GM19438 (cell line): ENCODE measurements at regions not wholly inside any gene's neighbourhood (a gene's known extent, or its start where the extent isn't known, plus 50 kb on each side); places are given as distances from the start of the nearest gene placed in this dataset.
"Not testable (repeated sequence)": the region's sequence is repeated elsewhere in the genome, so short reads cannot be mapped to it uniquely, and the experiment has no call there.

ENCODE experiments used
- ATAC-seq: cut with Tn5 transposase; IDR thresholded peaks from one replicate; pipeline ENCODE4 v1.9.1; 2021; ENCODE audit warnings: low read depth; ENCODE audit not compliant: unreplicated experiment

- ATAC-seq = no peak
Observed at GRCh38 chr3:67145738-67146137, 147.6 kb downstream of the KBTBD8 start.

GRCh38 chr3:67154429-67154828, 156.3 kb downstream of the KBTBD8 start:
- ATAC-seq = no peak

GRCh38 chr3:67167481-67167880, 169.4 kb downstream of the KBTBD8 start:
- ATAC-seq = no peak

DNA sequence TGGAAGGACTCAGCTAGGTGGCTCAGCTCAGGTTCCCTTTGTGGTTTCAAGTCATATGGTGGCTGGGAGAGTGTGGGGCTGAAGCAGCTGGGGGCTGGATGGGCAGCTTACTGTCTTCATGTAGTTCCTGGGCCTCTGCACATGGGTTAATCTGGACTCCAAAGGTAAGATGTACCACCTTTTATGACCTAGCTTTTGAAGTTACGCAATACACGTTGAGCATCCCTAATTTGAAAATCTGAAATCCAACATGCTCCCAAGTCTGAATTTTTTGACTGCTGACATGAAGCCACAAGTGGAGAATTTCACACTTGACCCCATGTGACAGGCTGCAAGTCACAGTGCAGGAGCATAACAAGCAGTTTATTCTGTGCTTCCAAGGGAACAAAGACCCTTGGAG, 173.7 kb downstream of the KBTBD8 start:
- no peak for ATAC-seq

- not testable (repeated sequence) for ATAC-seq
Observed at GRCh38 chr3:67173130-67173529, 175.0 kb downstream of the KBTBD8 start.

DNA sequence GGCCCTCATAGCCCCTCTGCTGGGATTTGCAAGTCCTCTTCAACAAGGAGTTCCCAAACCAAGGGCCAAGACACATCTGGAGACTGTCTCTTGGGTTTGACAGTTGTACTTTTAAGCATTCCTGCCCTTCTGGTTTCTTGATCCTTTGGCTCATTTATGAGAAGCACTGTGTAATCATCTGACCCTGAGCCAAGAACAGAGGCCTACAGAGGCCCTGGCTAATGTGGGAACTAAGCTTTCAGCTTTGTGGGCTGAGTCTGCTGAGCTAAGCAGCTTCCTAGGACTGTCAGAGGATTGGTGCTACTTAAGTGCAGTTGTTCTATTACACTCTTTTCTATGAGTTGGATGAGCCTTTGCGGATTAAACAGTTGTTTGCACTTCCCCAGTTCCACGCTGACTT, 178.3 kb downstream of the KBTBD8 start:
- ATAC-seq = no peak

- no peak for ATAC-seq
Observed at GRCh38 chr3:67192466-67192865, 194.4 kb downstream of the KBTBD8 start.

DNA sequence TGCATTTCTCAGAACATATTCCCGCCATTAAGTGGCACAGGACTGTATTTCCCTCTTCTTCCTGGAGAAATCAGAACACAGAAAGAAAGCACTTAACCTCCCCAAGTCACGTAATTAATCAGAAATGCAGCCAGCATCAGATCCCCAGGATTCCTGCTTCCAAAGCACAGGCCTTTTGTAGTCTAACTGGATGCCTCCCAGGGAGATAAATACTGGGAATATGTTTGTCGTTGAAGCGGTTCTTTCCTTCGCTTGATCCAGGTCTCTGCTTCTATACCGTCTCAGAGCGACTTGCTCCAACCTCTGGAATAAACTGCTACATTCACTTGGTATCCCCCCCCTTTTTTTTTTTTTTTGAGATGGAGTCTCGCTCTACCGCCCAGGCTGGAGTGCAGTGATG, 198.6 kb downstream of the KBTBD8 start:
- no peak for ATAC-seq

GRCh38 chr3:67198374-67198773, 200.3 kb downstream of the KBTBD8 start:
- ATAC-seq = no peak

GRCh38 chr3:67200618-67201017, 202.5 kb downstream of the KBTBD8 start:
- no peak for ATAC-seq

DNA sequence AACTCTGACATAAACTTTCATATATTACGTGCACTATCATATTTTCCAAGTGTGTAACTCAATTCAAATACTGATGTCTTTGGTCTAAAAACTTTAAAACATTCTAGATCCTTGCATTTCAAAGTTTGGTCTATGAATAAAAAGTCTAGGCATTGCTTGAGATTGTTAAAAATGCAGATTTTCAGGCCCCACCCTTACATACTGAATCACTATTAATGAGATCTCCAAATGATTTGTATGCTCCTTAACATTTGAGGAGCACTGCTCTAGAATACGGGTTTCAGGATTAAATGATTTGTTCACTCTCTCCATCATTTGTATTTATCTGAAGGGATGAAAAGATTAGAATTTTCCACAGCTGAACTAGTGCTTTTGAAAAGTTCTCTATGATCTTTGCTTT, 202.9 kb downstream of the KBTBD8 start:
- no peak for ATAC-seq

DNA sequence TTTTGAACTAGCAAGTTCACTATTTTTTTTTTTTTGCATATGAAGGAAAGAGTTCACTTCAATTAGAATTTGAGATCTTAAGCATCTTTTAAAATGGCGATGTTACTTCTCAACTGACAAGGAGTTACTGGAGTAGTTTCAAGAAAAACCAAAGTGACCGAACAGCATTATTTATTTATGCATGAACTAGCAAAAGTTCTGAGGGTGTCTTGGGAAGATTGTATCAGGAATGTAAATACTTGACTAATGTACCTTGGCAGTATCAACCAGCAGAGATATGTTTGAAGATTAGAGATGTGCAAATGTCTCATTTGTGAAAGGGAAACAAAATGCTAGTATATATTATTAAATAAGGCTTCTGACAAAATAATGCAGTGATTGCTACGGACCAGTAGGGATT, 203.9 kb downstream of the KBTBD8 start:
- no peak for ATAC-seq

GRCh38 chr3:67204951-67205350, 206.8 kb downstream of the KBTBD8 start:
- ATAC-seq = no peak

DNA sequence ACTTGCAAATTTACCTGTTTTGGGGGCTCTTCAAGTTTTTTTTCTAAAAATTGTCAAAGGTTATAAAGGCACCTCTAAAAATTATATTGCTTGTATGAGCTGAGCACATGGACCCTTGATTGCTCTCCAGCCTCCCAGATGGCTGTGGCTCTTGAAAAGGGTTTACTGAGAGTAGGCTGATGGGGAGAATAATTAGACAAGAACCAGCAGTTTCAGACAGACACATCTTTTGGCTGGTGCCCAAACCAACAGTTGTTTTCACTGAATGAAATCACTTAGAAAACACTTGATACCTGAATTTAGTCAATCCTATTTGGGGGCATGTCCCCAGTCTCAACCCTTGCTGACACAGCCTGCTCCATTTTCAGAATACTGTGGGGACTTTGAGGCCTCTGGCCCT, 217.6 kb downstream of the KBTBD8 start:
- ATAC-seq = no peak

DNA sequence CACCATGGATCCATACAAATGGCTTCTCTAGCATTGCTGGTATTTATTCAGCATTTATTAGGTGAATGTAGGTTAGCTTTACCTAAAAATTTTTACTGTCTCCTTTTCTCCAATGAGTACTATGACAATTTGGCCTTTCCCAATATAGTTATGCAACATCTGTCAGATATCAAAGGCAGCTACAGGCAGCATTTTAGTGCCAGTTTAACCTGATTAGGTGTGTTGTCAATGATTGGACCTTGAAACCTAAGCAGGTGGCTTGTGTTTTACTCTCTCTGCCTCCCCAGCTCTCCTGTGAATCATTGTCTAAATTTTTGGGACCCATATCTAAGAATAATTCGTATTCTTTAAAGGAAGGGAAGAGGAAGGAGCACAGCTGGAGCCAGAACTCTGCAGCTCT, 228.9 kb downstream of the KBTBD8 start:
- ATAC-seq = no peak

- ATAC-seq = no peak
Observed at GRCh38 chr3:67228136-67228535, 230.0 kb downstream of the KBTBD8 start.

- no peak for ATAC-seq
Observed at GRCh38 chr3:67232642-67233041, 234.5 kb downstream of the KBTBD8 start.

GRCh38 chr3:67239353-67239752, 241.2 kb downstream of the KBTBD8 start:
- ATAC-seq = no peak

DNA sequence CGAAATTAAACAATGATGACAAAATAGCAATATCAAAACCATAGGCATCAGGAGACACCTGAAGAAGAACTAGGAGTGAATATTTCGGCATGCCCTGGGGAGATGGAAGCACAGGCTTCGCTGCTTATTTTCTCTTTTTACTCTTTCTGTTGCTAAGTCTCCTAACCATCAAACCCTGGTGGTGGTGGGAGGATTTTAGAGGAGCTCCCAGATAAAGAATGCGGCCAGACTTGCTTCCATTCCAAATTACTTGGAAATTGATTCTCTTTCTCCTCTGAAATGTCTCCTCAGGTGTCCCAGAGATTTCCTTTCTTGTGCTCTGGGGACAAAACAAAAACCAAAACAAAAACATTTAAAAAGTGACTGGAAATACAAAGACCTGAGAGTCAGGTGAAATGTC, 243.0 kb downstream of the KBTBD8 start:
- no peak for ATAC-seq

GRCh38 chr3:67244130-67244529, 246.0 kb downstream of the KBTBD8 start:
- ATAC-seq = no peak

GRCh38 chr3:67245545-67245944, 247.4 kb downstream of the KBTBD8 start:
- ATAC-seq = no peak

DNA sequence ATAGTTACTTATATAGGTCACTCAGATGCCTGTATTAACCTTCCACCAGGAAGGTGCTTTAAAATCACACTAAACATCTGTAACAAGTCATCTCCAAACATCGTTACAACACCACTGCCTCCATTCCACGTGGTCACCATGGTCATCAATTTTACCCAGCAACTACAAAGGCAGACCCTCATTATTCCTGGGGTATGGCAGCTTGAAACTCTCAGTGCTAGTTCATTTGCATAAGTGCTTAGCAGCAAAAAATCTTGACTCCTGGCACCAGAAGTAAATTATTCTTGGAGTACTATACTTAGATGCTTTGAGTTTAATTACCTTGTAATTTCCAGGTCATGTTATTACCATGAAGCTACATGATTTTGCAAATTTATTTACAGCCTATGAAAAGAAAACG, 250.6 kb downstream of the KBTBD8 start:
- ATAC-seq = no peak

DNA sequence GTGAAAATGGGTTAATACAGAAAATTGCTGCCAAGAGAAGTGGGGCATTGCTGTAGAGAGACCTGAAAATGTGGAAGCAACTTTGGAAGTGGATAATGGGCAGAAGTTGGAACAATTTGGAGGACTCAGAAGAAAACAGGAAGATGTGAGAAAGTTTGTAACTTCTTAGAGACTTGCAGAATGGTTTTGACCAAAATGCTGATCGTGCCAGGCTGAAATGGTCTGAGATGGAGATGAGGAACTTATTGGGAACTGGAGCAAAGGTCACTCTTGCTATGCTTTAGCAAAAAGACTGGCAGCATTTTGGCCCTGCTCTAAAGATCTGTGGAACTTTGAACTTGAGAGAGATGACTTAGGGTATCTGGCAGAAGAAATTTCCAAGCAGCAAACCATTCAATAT, 254.8 kb downstream of the KBTBD8 start:
- ATAC-seq = not testable (repeated sequence)
